Vagina (tissue), 2 donors: ENCODE measurements at regions not wholly inside any gene's neighbourhood (a gene's known extent, or its start where the extent isn't known, plus 50 kb on each side); places are given as distances from the start of the nearest gene placed in this dataset.

Experiments used
- POLR2AphosphoS5 ChIP-seq, 2 donors: sonication (generic); formaldehyde crosslinking; IDR thresholded peaks; one replicate each; pipeline ENCODE4 v1.9.0; 2017; ENCODE audit warnings: antibody characterized with exemption in 2 of 2, mild to moderate bottlenecking in 2 of 2, low read depth in 1 of 2; ENCODE audit not compliant: insufficient read depth in 1 of 2
- TF ChIP-seq, protein P1 (sequence below), 3 experiments: fragments of 450-650 bp in 2 of 3; fragments of 200-600 bp in 1 of 3; sonication (generic) in 1 of 3; IDR thresholded peaks; one replicate each; pipeline ENCODE4 v1.5.1; 2017 to 2019; ENCODE audit warnings: antibody characterized with exemption in 3 of 3, mild to moderate bottlenecking in 2 of 3, moderate library complexity in 2 of 3

DNA sequence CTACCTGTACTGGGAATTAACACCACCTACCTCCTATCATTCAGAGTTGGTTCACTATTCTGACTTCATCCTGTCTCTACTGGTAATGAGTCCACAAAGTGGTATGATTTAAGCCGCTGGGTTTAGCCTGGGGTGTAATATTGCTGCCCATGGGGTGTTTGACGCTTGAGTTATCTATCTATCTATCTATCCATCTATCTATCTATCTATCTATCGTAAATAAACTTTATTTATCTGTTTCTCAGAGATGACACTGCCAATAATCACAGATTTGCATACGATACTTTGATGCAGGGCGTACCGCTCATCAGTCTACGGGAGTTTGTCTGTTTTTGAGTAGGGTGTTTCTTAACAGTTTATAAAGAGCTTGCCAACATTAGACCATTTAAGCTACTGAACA, 73.6 kb upstream of the ZNF184 start:
- TF ChIP-seq, protein P1, sequence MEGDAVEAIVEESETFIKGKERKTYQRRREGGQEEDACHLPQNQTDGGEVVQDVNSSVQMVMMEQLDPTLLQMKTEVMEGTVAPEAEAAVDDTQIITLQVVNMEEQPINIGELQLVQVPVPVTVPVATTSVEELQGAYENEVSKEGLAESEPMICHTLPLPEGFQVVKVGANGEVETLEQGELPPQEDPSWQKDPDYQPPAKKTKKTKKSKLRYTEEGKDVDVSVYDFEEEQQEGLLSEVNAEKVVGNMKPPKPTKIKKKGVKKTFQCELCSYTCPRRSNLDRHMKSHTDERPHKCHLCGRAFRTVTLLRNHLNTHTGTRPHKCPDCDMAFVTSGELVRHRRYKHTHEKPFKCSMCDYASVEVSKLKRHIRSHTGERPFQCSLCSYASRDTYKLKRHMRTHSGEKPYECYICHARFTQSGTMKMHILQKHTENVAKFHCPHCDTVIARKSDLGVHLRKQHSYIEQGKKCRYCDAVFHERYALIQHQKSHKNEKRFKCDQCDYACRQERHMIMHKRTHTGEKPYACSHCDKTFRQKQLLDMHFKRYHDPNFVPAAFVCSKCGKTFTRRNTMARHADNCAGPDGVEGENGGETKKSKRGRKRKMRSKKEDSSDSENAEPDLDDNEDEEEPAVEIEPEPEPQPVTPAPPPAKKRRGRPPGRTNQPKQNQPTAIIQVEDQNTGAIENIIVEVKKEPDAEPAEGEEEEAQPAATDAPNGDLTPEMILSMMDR (IDR thresholded peaks at IDR 0.05) = no peak
- TF ChIP-seq POLR2AphosphoS5 (IDR thresholded peaks at IDR 0.05; ENCODE audit: insufficient read depth in 1 of 2, low read depth in 1 of 2) = no peak
